CD4-positive, alpha-beta memory T cell (primary cell): ENCODE measurements at regions not wholly inside any gene's neighbourhood (a gene's known extent, or its start where the extent isn't known, plus 50 kb on each side); places are given as distances from the start of the nearest gene placed in this dataset.

Experiments
- CTCF ChIA-PET: fragments of 350-600 bp; sonication (Branson Sonifier 250); formaldehyde crosslinking; loops from one replicate; lab custom pipeline; 2021; ENCODE audit warnings: inconsistent platforms; ENCODE audit not compliant: partially characterized antibody; lab: Charles Lee
- POLR2A ChIA-PET: fragments of 350-600 bp; sonication (Branson Sonifier 250); formaldehyde crosslinking; loops from one replicate; lab custom pipeline; 2021; ENCODE audit not compliant: partially characterized antibody; lab: Charles Lee
- DNase-seq, 5 donors: peaks; one replicate each; pipeline versions ENCODE4 v3.0.0 to v3.0.0-alpha.2; 2020 to 2022; ENCODE audit warnings: mixed read lengths in 1 of 5
- H3K27ac ChIP-seq: one replicate; pipeline ENCODE4 v1.7.0; 2013; ENCODE audit warnings: low read depth, low read length
- H3K27me3 ChIP-seq: 2 replicates; pipeline ENCODE4 v1.7.0; 2013; ENCODE audit warnings: mild to moderate bottlenecking, low read length, moderate library complexity; ENCODE audit not compliant: insufficient read depth
- H3K36me3 ChIP-seq: 2 replicates; pipeline ENCODE4 v1.7.0; 2013; ENCODE audit warnings: mild to moderate bottlenecking, low read length, moderate library complexity; ENCODE audit not compliant: insufficient read depth
- H3K4me1 ChIP-seq: 2 replicates; pipeline ENCODE4 v1.7.0; 2013; ENCODE audit warnings: mild to moderate bottlenecking, low read length, moderate library complexity; ENCODE audit not compliant: insufficient read depth
- H3K4me3 ChIP-seq, 2 donors: one replicate each; pipeline ENCODE4 v1.7.0; 2013; ENCODE audit warnings: low read length in 2 of 2, mild to moderate bottlenecking in 1 of 2
- H3K9me3 ChIP-seq, 2 donors: one replicate each; pipeline ENCODE4 v1.7.0; 2013; ENCODE audit warnings: low read length in 2 of 2, control low read depth in 1 of 2; ENCODE audit not compliant: control insufficient read depth in 1 of 2
- H3K27ac Mint-ChIP-seq, 7 donors: one replicate each; pipeline ENCODE4 v1.8.0; 2020 to 2021; ENCODE audit warnings: mixed read lengths in 7 of 7, mild to moderate bottlenecking in 6 of 7, inconsistent platforms in 3 of 7, moderate library complexity in 3 of 7
- H3K27me3 Mint-ChIP-seq, 2 donors: one replicate each; pipeline ENCODE4 v1.8.0; 2020 to 2021; ENCODE audit warnings: mixed read lengths in 2 of 2
- H3K36me3 Mint-ChIP-seq, 2 donors: one replicate each; pipeline ENCODE4 v1.8.0; 2020 to 2021; ENCODE audit warnings: mixed read lengths in 2 of 2, inconsistent platforms in 1 of 2, mild to moderate bottlenecking in 1 of 2
- H3K4me1 Mint-ChIP-seq, 4 donors: one replicate each; pipeline ENCODE4 v1.8.0; 2020 to 2021; ENCODE audit warnings: mixed read lengths in 4 of 4, mild to moderate bottlenecking in 1 of 4
- H3K4me3 Mint-ChIP-seq, 8 donors: one replicate each; pipeline ENCODE4 v1.8.0; 2020 to 2021; ENCODE audit warnings: mixed read lengths in 8 of 8, mild to moderate bottlenecking in 7 of 8, moderate library complexity in 6 of 8, inconsistent platforms in 3 of 8
- H3K9me3 Mint-ChIP-seq, 8 donors: one replicate each; pipeline ENCODE4 v1.8.0; 2020 to 2021; ENCODE audit warnings: mixed read lengths in 8 of 8, mild to moderate bottlenecking in 5 of 8, inconsistent platforms in 3 of 8, moderate library complexity in 1 of 8
- intact Hi-C: fragments of 100-400 bp; cut with micrococcal nuclease; formaldehyde crosslinking; loops from one replicate; pipeline ENCODE4 v1.15.1; 2023

GRCh38 chr12:114232187-114232586 lies 173.8 kb downstream of the TBX5 start:
- Histone ChIP-seq H3K36me3 (no peaks in the 10 kb centered on the region), H3K27me3 (no peaks in the 10 kb centered on the region), H3K4me3 (no peak overlapping the region), H3K4me1 (no peaks in the 10 kb centered on the region), H3K9me3 (no peaks in the 10 kb centered on the region), H3K27ac (no peak overlapping the region)
- Mint-ChIP-seq H3K9me3 (peaks cover 0 to 8% (median 3%) of the 10 kb centered on the region in 8 donors), H3K4me3 (no peak overlapping the region), H3K36me3 (no peaks in the 10 kb centered on the region), H3K27me3 (no peaks in the 10 kb centered on the region), H3K4me1 (no peaks in the 10 kb centered on the region), H3K27ac (no peak overlapping the region)
- CTCF ChIA-PET: no interaction called here
- POLR2A ChIA-PET: no interaction called here
- no peak for DNase-seq
- intact Hi-C loops: no loop called here

GRCh38 chr12:114229150-114229549 lies 176.8 kb downstream of the TBX5 start:
- CTCF ChIA-PET: no interaction called here
- no peaks in the 10 kb centered on the region for H3K4me1 Mint-ChIP-seq

GRCh38 chr12:114226241-114226928 lies 179.6 kb downstream of the TBX5 start:
- H3K4me3 Mint-ChIP-seq: no peak overlapping the region

More at GRCh38 chr12:114229150-114229549, 176.8 kb downstream of the TBX5 start:
- Histone ChIP-seq H3K27me3 (no peaks in the 10 kb centered on the region), H3K27ac (no peak overlapping the region), H3K4me3 (no peak overlapping the region), H3K36me3 (no peaks in the 10 kb centered on the region), H3K9me3 (no peaks in the 10 kb centered on the region), H3K4me1 (no peaks in the 10 kb centered on the region)
- H3K27me3 Mint-ChIP-seq: peaks cover 0 to 2% of the 10 kb centered on the region in 2 donors
- H3K9me3 Mint-ChIP-seq: peaks cover 0 to 8% (median 3%) of the 10 kb centered on the region in 8 donors
- POLR2A ChIA-PET: no interaction called here
- H3K36me3 Mint-ChIP-seq: no peaks in the 10 kb centered on the region
- intact Hi-C loops: no loop called here
- no peak for DNase-seq
- no peak overlapping the region for H3K4me3 Mint-ChIP-seq
- no peak overlapping the region for H3K27ac Mint-ChIP-seq

GRCh38 chr12:114221957-114222630 lies 183.8 kb downstream of the TBX5 start:
- no peaks in the 10 kb centered on the region for H3K27me3 ChIP-seq

More at GRCh38 chr12:114226241-114226928, 179.6 kb downstream of the TBX5 start:
- Histone ChIP-seq H3K27ac (no peak overlapping the region), H3K9me3 (no peaks in the 10 kb centered on the region), H3K36me3 (no peaks in the 10 kb centered on the region), H3K27me3 (no peaks in the 10 kb centered on the region), H3K4me3 (no peak overlapping the region), H3K4me1 (no peaks in the 10 kb centered on the region)
- Mint-ChIP-seq H3K27me3 (peaks cover 0 to 2% of the 10 kb centered on the region in 2 donors), H3K36me3 (no peaks in the 10 kb centered on the region), H3K27ac (no peak overlapping the region), H3K9me3 (peaks cover 0 to 10% (median 3%) of the 10 kb centered on the region in 8 donors), H3K4me1 (no peaks in the 10 kb centered on the region)
- ChIA-PET POLR2A (no interaction called here), CTCF (no interaction called here)
- no peak for DNase-seq
- intact Hi-C loops: no loop called here

GRCh38 chr12:114221136-114221833 lies 184.7 kb downstream of the TBX5 start:
- Mint-ChIP-seq H3K36me3 (no peaks in the 10 kb centered on the region), H3K27me3 (peaks cover 0 to 3% of the 10 kb centered on the region in 2 donors), H3K4me3 (no peak overlapping the region), H3K9me3 (peaks cover 0 to 19% (median 3%) of the 10 kb centered on the region in 8 donors), H3K4me1 (no peaks in the 10 kb centered on the region), H3K27ac (no peak overlapping the region)
- DNase-seq: no peak
- Histone ChIP-seq H3K36me3 (no peaks in the 10 kb centered on the region), H3K27ac (no peak overlapping the region), H3K4me1 (no peaks in the 10 kb centered on the region), H3K9me3 (no peaks in the 10 kb centered on the region), H3K4me3 (no peak overlapping the region), H3K27me3 (no peaks in the 10 kb centered on the region)
- intact Hi-C loops: no loop called here
- POLR2A ChIA-PET: no interaction called here
- CTCF ChIA-PET: no interaction called here

More at GRCh38 chr12:114221957-114222630, 183.8 kb downstream of the TBX5 start:
- Mint-ChIP-seq H3K4me1 (no peaks in the 10 kb centered on the region), H3K9me3 (peaks cover 0 to 16% (median 3%) of the 10 kb centered on the region in 8 donors), H3K4me3 (no peak overlapping the region), H3K27ac (no peak overlapping the region), H3K27me3 (peaks cover 0 to 2% of the 10 kb centered on the region in 2 donors), H3K36me3 (no peaks in the 10 kb centered on the region)
- no peak for DNase-seq
- H3K36me3 ChIP-seq: no peaks in the 10 kb centered on the region
- no peaks in the 10 kb centered on the region for H3K9me3 ChIP-seq
- no peak overlapping the region for H3K4me3 ChIP-seq
- ChIA-PET CTCF (no interaction called here), POLR2A (no interaction called here)
- no peaks in the 10 kb centered on the region for H3K4me1 ChIP-seq
- H3K27ac ChIP-seq: no peak overlapping the region
- intact Hi-C loops: no loop called here

- POLR2A ChIA-PET: no interaction called here
- peaks cover 0 to 17% (median 3%) of the 10 kb centered on the region in 8 donors for H3K9me3 Mint-ChIP-seq
- Histone ChIP-seq H3K4me1 (no peaks in the 10 kb centered on the region), H3K27me3 (no peaks in the 10 kb centered on the region), H3K4me3 (no peak overlapping the region), H3K36me3 (no peaks in the 10 kb centered on the region), H3K9me3 (no peaks in the 10 kb centered on the region), H3K27ac (no peak overlapping the region)
- intact Hi-C loops: no loop called here
- DNase-seq: no peak
- no peak overlapping the region for H3K4me3 Mint-ChIP-seq
- no peaks in the 10 kb centered on the region for H3K36me3 Mint-ChIP-seq
- H3K27ac Mint-ChIP-seq: no peak overlapping the region
- no peaks in the 10 kb centered on the region for H3K4me1 Mint-ChIP-seq
- H3K27me3 Mint-ChIP-seq: peaks cover 0 to 3% of the 10 kb centered on the region in 2 donors
- CTCF ChIA-PET: no interaction called here
Measured at GRCh38 chr12:114220311-114220710, 185.6 kb downstream of the TBX5 start.

GRCh38 chr12:114218136-114218535 lies 187.8 kb downstream of the TBX5 start:
- H3K27me3 ChIP-seq: no peaks in the 10 kb centered on the region
- POLR2A ChIA-PET: no interaction called here
- intact Hi-C loops: no loop called here

More at GRCh38 chr12:114218136-114218535, 187.8 kb downstream of the TBX5 start:
- Histone ChIP-seq H3K9me3 (no peaks in the 10 kb centered on the region), H3K27ac (no peak overlapping the region), H3K4me1 (no peaks in the 10 kb centered on the region), H3K36me3 (no peaks in the 10 kb centered on the region), H3K4me3 (no peak overlapping the region)
- Mint-ChIP-seq H3K27ac (no peak overlapping the region), H3K27me3 (peaks cover 0 to 1% of the 10 kb centered on the region in 2 donors), H3K9me3 (peaks cover 0 to 12% (median 3%) of the 10 kb centered on the region in 8 donors), H3K36me3 (no peaks in the 10 kb centered on the region), H3K4me1 (no peaks in the 10 kb centered on the region), H3K4me3 (no peak overlapping the region)
- CTCF ChIA-PET: no interaction called here
- no peak for DNase-seq
